ENCODE measurements at regions not wholly inside any gene's neighbourhood (a gene's known extent, or its start where the extent isn't known, plus 50 kb on each side); places are given as distances from the start of the nearest gene placed in this dataset.

- DNase-seq = no peak
Measured at GRCh38 chr1:239896569-239896968, 195.1 kb upstream of the FMN2 start.

- DNase-seq = no peak
Measured at GRCh38 chr1:239896980-239897379, 194.7 kb upstream of the FMN2 start.

GRCh38 chr1:239897458-239897857 is 194.2 kb upstream of the FMN2 start:
- DNase-seq = no peak

GRCh38 chr1:239898062-239898730 is 193.5 kb upstream of the FMN2 start:
- DNase-seq = peak; percentile 43 to 73

- DNase-seq = no peak
Measured at GRCh38 chr1:239899747-239900146, 191.9 kb upstream of the FMN2 start.

- DNase-seq = no peak
Measured at GRCh38 chr1:239906394-239906793, 185.3 kb upstream of the FMN2 start.

GRCh38 chr1:239909898-239910297 is 181.8 kb upstream of the FMN2 start:
- no peak for DNase-seq

GRCh38 chr1:239912471-239912870 is 179.2 kb upstream of the FMN2 start:
- DNase-seq = no peak

- DNase-seq = no peak
Measured at GRCh38 chr1:239913141-239913585, 178.5 kb upstream of the FMN2 start.

GRCh38 chr1:239914751-239915231 is 176.9 kb upstream of the FMN2 start:
- peak in 1 of 2 experiments; percentile 4 for DNase-seq

- no peak for DNase-seq
Measured at GRCh38 chr1:239918634-239919033, 173.0 kb upstream of the FMN2 start.

GRCh38 chr1:239920214-239920613 is 171.5 kb upstream of the FMN2 start:
- no peak for DNase-seq

GRCh38 chr1:239922778-239923522 is 168.7 kb upstream of the FMN2 start:
- DNase-seq = no peak

- DNase-seq = no peak
Measured at GRCh38 chr1:239924741-239925350, 166.8 kb upstream of the FMN2 start.

GRCh38 chr1:239926184-239926583 is 165.5 kb upstream of the FMN2 start:
- DNase-seq = no peak

GRCh38 chr1:239929317-239929716 is 162.4 kb upstream of the FMN2 start:
- no peak for DNase-seq

- DNase-seq = no peak
Measured at GRCh38 chr1:239930686-239931262, 160.9 kb upstream of the FMN2 start.

- DNase-seq = no peak
Measured at GRCh38 chr1:239931341-239931740, 160.3 kb upstream of the FMN2 start.

GRCh38 chr1:239939602-239940001 is 152.1 kb upstream of the FMN2 start:
- peak in 1 of 2 experiments; percentile 5 for DNase-seq

GRCh38 chr1:239943761-239944160 is 147.9 kb upstream of the FMN2 start:
- no peak for DNase-seq

GRCh38 chr1:239944666-239945065 is 147.0 kb upstream of the FMN2 start:
- no peak for DNase-seq

GRCh38 chr1:239947801-239948200 is 143.9 kb upstream of the FMN2 start:
- no peak for DNase-seq

- peak; percentile 20 to 68 for DNase-seq
Measured at GRCh38 chr1:239951511-239952140, 140.1 kb upstream of the FMN2 start.

Data from NCI-H524 (cell line).